HEK293 (cell line): ENCODE measurements at regions not wholly inside any gene's neighbourhood (a gene's known extent, or its start where the extent isn't known, plus 50 kb on each side); places are given as distances from the start of the nearest gene placed in this dataset.

Experiments
- CTCF ChIA-PET: fragments of 350-600 bp; formaldehyde crosslinking; extraction: SDS; loops from one replicate; lab custom pipeline; 2021; ENCODE audit warnings: antibody characterized with exemption; lab: Yijun Ruan, JAX
- POLR2A ChIA-PET: fragments of 300-600 bp; formaldehyde crosslinking; extraction: SDS; loops from one replicate; lab custom pipeline; 2020; ENCODE audit warnings: antibody characterized with exemption, inconsistent platforms; lab: Yijun Ruan, JAX
- H3K27ac ChIP-seq: fragments of 200-500 bp; sonication (Bioruptor generic); 2 replicates; pipeline ENCODE4 v1.5.1; 2014; ENCODE audit warnings: low read depth, low read length, control low read depth, inconsistent platforms; ENCODE audit errors: extremely low read depth
- H3K36me3 ChIP-seq, 2 experiments: fragments of 200-500 bp in 1 of 2; sonication (Bioruptor generic) in 1 of 2; 1 replicate in 1 of 2; 2 replicates in 1 of 2; pipeline ENCODE4 v1.5.1; 2014 to 2017; ENCODE audit warnings: inconsistent platforms in 2 of 2, low read length in 2 of 2; ENCODE audit not compliant: control insufficient read depth in 2 of 2, insufficient read depth in 1 of 2
- H3K4me1 ChIP-seq: fragments of 200-500 bp; sonication (Bioruptor generic); 2 replicates; pipeline ENCODE4 v1.5.1; 2014; ENCODE audit warnings: mild to moderate bottlenecking, low read length, inconsistent platforms; ENCODE audit not compliant: control insufficient read depth, insufficient read depth
- H3K4me3 ChIP-seq: 2 replicates; pipeline ENCODE4 v1.5.1; 2011; ENCODE audit warnings: low read depth, mild to moderate bottlenecking, control low read depth, low read length, moderate library complexity
- H3K9me3 ChIP-seq: fragments of 200-500 bp; sonication (Bioruptor generic); 2 replicates; pipeline ENCODE4 v1.5.1; 2014; ENCODE audit warnings: low read depth, low read length, inconsistent platforms; ENCODE audit not compliant: control insufficient read depth, insufficient read depth
- IKZF3 ChIP-seq: fragments of 450-650 bp; IDR thresholded peaks from 2 replicates; pipeline ENCODE4 v1.5.0; 2018; ENCODE audit warnings: missing biosample characterization, mild to moderate bottlenecking, missing genetic modification characterization, moderate library complexity
- REPIN1 ChIP-seq: fragments of 450-650 bp; formaldehyde crosslinking; IDR thresholded peaks from 2 replicates; pipeline ENCODE4 v1.5.1; 2017; ENCODE audit warnings: missing biosample characterization, missing genetic modification characterization, low read depth
- ZBTB1 ChIP-seq: fragments of 450-650 bp; formaldehyde crosslinking; IDR thresholded peaks from 2 replicates; pipeline ENCODE4 v1.5.1; 2016; ENCODE audit warnings: missing biosample characterization, missing genetic modification characterization
- ZFP3 ChIP-seq: fragments of 450-650 bp; formaldehyde crosslinking; IDR thresholded peaks from 2 replicates; pipeline ENCODE4 v1.5.1; 2016; ENCODE audit warnings: low read depth, missing biosample characterization, missing genetic modification characterization
- ZNF221 ChIP-seq: fragments of 450-650 bp; formaldehyde crosslinking; IDR thresholded peaks from 2 replicates; pipeline ENCODE4 v1.5.1; 2017; ENCODE audit warnings: missing biosample characterization, missing genetic modification characterization, borderline replicate concordance
- ZNF248 ChIP-seq: fragments of 450-650 bp; formaldehyde crosslinking; IDR thresholded peaks from 2 replicates; pipeline ENCODE4 v1.5.1; 2017; ENCODE audit warnings: missing biosample characterization, missing genetic modification characterization
- ZNF274 ChIP-seq, 2 experiments: fragments of 200-500 bp in 1 of 2; fragments of 450-650 bp in 1 of 2; sonication (Bioruptor generic) in 1 of 2; formaldehyde crosslinking in 1 of 2; IDR thresholded peaks; 2 replicates each; pipeline versions ENCODE4 v1.5.1 to v1.6.1; 2014 to 2016; ENCODE audit warnings: borderline replicate concordance in 1 of 2, inconsistent platforms in 1 of 2, low read length in 1 of 2, missing biosample characterization in 1 of 2, missing genetic modification characterization in 1 of 2
- ZNF302 ChIP-seq: fragments of 450-650 bp; formaldehyde crosslinking; IDR thresholded peaks from 2 replicates; pipeline ENCODE4 v1.5.1; 2016; ENCODE audit warnings: missing biosample characterization, missing genetic modification characterization, low read depth
- ZNF354C ChIP-seq: fragments of 450-650 bp; formaldehyde crosslinking; IDR thresholded peaks from 2 replicates; pipeline ENCODE4 v1.5.1; 2016; ENCODE audit warnings: missing biosample characterization, missing genetic modification characterization, low read depth, borderline replicate concordance
- ZNF664 ChIP-seq: fragments of 450-650 bp; formaldehyde crosslinking; IDR thresholded peaks from 2 replicates; pipeline ENCODE4 v1.5.1; 2016; ENCODE audit warnings: missing biosample characterization, missing genetic modification characterization
- TF ChIP-seq, protein P1 (sequence below): sonication (generic); formaldehyde crosslinking; IDR thresholded peaks from 2 replicates; pipeline ENCODE4 v1.8.1; 2022; ENCODE audit warnings: mild to moderate bottlenecking, moderate library complexity, missing genetic modification reagents
- TF ChIP-seq, protein P2 (sequence below): fragments of 450-650 bp; formaldehyde crosslinking; conservative IDR thresholded peaks from 2 replicates; pipeline ENCODE4 v1.5.1; 2016; ENCODE audit warnings: low read depth, missing biosample characterization, missing genetic modification characterization
- TF ChIP-seq, protein P3 (sequence below): fragments of 450-650 bp; formaldehyde crosslinking; IDR thresholded peaks from 2 replicates; pipeline ENCODE4 v1.5.1; 2016; ENCODE audit warnings: missing biosample characterization, missing genetic modification characterization, borderline replicate concordance
- TF ChIP-seq, protein P4 (sequence below): fragments of 450-650 bp; formaldehyde crosslinking; IDR thresholded peaks from 2 replicates; pipeline ENCODE4 v1.5.1; 2016; ENCODE audit warnings: missing biosample characterization, missing genetic modification characterization

DNA sequence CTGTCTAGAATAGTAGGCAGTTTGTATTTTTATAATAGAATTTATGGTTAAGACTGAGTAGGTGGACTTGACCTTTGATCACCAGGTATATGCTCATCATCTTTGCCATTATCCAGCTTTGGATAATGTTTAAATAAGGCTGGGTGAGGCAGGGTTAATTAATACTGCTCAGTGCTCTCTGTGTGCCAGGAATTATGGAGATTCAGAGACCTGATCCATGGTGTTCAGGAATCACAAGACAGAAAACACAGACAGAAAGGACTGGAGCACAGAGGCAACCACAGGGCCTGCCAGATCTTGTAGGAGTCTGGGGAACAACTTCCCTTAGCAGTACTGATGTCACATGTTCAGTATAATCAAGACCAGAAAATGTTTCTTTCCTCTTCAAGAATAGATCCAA, 186.3 kb upstream of the ADCY2 start:
- H3K9me3 ChIP-seq, result no peaks in the 10 kb centered on the region
- H3K4me1 ChIP-seq, result no peaks in the 10 kb centered on the region
- H3K36me3 ChIP-seq, result no peaks in the 10 kb centered on the region
- ChIA-PET POLR2A (no interaction called here), CTCF (interaction anchor here (0.5 kb wide), 1 partner anchor 355 kb away, joined by 3 read pairs; no protein-coding TSS in a partner anchor)
- H3K4me3 ChIP-seq, result no peak overlapping the region
- TF ChIP-seq, protein P1, sequence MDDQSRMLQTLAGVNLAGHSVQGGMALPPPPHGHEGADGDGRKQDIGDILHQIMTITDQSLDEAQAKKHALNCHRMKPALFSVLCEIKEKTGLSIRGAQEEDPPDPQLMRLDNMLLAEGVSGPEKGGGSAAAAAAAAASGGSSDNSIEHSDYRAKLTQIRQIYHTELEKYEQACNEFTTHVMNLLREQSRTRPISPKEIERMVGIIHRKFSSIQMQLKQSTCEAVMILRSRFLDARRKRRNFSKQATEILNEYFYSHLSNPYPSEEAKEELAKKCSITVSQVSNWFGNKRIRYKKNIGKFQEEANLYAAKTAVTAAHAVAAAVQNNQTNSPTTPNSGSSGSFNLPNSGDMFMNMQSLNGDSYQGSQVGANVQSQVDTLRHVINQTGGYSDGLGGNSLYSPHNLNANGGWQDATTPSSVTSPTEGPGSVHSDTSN (CRISPR knock-in tag), result no peak
- TF ChIP-seq, protein P2, sequence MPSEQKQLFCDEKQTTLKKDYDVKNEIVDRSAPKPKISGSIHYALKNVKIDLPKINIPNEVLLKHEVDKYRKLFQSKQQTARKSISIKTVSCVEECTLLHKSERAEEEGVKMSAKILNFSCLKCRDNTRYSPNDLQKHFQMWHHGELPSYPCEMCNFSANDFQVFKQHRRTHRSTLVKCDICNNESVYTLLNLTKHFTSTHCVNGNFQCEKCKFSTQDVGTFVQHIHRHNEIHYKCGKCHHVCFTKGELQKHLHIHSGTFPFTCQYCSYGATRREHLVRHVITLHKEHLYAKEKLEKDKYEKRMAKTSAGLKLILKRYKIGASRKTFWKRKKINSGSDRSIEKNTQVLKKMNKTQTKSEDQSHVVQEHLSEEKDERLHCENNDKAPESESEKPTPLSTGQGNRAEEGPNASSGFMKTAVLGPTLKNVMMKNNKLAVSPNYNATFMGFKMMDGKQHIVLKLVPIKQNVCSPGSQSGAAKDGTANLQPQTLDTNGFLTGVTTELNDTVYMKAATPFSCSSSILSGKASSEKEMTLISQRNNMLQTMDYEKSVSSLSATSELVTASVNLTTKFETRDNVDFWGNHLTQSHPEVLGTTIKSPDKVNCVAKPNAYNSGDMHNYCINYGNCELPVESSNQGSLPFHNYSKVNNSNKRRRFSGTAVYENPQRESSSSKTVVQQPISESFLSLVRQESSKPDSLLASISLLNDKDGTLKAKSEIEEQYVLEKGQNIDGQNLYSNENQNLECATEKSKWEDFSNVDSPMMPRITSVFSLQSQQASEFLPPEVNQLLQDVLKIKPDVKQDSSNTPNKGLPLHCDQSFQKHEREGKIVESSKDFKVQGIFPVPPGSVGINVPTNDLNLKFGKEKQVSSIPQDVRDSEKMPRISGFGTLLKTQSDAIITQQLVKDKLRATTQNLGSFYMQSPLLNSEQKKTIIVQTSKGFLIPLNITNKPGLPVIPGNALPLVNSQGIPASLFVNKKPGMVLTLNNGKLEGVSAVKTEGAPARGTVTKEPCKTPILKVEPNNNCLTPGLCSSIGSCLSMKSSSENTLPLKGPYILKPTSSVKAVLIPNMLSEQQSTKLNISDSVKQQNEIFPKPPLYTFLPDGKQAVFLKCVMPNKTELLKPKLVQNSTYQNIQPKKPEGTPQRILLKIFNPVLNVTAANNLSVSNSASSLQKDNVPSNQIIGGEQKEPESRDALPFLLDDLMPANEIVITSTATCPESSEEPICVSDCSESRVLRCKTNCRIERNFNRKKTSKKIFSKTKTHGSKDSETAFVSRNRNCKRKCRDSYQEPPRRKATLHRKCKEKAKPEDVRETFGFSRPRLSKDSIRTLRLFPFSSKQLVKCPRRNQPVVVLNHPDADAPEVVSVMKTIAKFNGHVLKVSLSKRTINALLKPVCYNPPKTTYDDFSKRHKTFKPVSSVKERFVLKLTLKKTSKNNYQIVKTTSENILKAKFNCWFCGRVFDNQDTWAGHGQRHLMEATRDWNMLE (tag by site-specific recombination), result no peak
- TF ChIP-seq ZNF354C (no peak), ZNF221 (tag by site-specific recombination) (no peak), ZNF248 (tag by site-specific recombination) (no peak), ZFP3 (tag by site-specific recombination) (no peak), ZNF664 (no peak), ZNF274 (IDR thresholded peaks at IDR 0.05; ENCODE audit: low read length) (no peak), ZNF274 (tag by site-specific recombination; IDR thresholded peaks at IDR 0.05; ENCODE audit: borderline replicate concordance) (no peak), REPIN1 (tag by site-specific recombination) (no peak), ZNF302 (tag by site-specific recombination) (no peak), ZBTB1 (no peak), IKZF3 (tag by site-specific recombination) (no peak)
- TF ChIP-seq, protein P3, sequence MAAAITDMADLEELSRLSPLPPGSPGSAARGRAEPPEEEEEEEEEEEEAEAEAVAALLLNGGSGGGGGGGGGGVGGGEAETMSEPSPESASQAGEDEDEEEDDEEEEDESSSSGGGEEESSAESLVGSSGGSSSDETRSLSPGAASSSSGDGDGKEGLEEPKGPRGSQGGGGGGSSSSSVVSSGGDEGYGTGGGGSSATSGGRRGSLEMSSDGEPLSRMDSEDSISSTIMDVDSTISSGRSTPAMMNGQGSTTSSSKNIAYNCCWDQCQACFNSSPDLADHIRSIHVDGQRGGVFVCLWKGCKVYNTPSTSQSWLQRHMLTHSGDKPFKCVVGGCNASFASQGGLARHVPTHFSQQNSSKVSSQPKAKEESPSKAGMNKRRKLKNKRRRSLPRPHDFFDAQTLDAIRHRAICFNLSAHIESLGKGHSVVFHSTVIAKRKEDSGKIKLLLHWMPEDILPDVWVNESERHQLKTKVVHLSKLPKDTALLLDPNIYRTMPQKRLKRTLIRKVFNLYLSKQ (tag by site-specific recombination), result no peak
- TF ChIP-seq, protein P4, sequence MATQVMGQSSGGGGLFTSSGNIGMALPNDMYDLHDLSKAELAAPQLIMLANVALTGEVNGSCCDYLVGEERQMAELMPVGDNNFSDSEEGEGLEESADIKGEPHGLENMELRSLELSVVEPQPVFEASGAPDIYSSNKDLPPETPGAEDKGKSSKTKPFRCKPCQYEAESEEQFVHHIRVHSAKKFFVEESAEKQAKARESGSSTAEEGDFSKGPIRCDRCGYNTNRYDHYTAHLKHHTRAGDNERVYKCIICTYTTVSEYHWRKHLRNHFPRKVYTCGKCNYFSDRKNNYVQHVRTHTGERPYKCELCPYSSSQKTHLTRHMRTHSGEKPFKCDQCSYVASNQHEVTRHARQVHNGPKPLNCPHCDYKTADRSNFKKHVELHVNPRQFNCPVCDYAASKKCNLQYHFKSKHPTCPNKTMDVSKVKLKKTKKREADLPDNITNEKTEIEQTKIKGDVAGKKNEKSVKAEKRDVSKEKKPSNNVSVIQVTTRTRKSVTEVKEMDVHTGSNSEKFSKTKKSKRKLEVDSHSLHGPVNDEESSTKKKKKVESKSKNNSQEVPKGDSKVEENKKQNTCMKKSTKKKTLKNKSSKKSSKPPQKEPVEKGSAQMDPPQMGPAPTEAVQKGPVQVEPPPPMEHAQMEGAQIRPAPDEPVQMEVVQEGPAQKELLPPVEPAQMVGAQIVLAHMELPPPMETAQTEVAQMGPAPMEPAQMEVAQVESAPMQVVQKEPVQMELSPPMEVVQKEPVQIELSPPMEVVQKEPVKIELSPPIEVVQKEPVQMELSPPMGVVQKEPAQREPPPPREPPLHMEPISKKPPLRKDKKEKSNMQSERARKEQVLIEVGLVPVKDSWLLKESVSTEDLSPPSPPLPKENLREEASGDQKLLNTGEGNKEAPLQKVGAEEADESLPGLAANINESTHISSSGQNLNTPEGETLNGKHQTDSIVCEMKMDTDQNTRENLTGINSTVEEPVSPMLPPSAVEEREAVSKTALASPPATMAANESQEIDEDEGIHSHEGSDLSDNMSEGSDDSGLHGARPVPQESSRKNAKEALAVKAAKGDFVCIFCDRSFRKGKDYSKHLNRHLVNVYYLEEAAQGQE (tag by site-specific recombination), result no peak
- no peak overlapping the region for H3K27ac ChIP-seq
